Chondrocyte (in vitro differentiated cells): ENCODE measurements at regions not wholly inside any gene's neighbourhood (a gene's known extent, or its start where the extent isn't known, plus 50 kb on each side); places are given as distances from the start of the nearest gene placed in this dataset.

ENCODE experiments used
- DNase-seq: peaks from one replicate; pipeline ENCODE4 v3.0.0; 2021; ENCODE audit warnings: mixed read lengths, low spot score
- H3K27ac Mint-ChIP-seq: one replicate; pipeline ENCODE4 v1.8.0; 2021; ENCODE audit warnings: mild to moderate bottlenecking, moderate library complexity, mixed read lengths; ENCODE audit not compliant: unreplicated experiment
- H3K27me3 Mint-ChIP-seq: 2 replicates; pipeline ENCODE4 v1.8.0; 2021; ENCODE audit warnings: low read depth, mixed read lengths
- H3K36me3 Mint-ChIP-seq: 2 replicates; pipeline ENCODE4 v1.8.0; 2021; ENCODE audit warnings: low read depth, mixed read lengths
- H3K4me1 Mint-ChIP-seq: 2 replicates; pipeline ENCODE4 v1.8.0; 2021; ENCODE audit warnings: low read depth, mild to moderate bottlenecking, mixed read lengths
- H3K4me3 Mint-ChIP-seq: one replicate; pipeline ENCODE4 v1.8.0; 2021; ENCODE audit warnings: mild to moderate bottlenecking, moderate library complexity, mixed read lengths; ENCODE audit not compliant: unreplicated experiment
- H3K9me3 Mint-ChIP-seq: 2 replicates; pipeline ENCODE4 v1.8.0; 2021; ENCODE audit warnings: low read depth, mixed read lengths
- TF ChIP-seq, protein P1 (sequence below): fragments of 200-600 bp; sonication (generic); IDR thresholded peaks from 2 replicates; pipeline ENCODE4 v1.5.0; 2021; ENCODE audit warnings: antibody characterized with exemption, mild to moderate bottlenecking, moderate library complexity

DNA sequence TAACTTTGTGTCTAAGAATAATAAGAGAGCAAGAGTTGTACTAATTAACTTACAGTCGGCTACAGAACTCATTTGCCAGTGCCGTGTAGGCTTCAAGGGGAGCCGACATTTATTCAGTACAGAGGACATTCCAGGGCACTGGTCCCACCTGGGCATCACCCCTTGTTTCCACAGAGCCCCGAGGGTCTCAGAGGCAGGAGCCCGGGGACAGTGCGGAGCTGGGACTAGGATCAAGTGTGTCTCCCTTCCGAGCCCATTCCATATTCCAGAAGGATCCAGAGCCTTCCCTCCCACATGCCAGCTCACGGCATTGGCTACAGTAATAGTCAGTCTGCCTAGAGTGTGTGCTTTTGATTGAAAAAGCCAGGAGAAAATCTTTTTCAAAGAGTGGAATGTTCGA is 71.5 kb upstream of the CTDP1 start:
- Mint-ChIP-seq H3K36me3 (no peaks in the 10 kb centered on the region), H3K27ac (no peak overlapping the region), H3K27me3 (peaks cover 1% of the 10 kb centered on the region), H3K9me3 (no peaks in the 10 kb centered on the region), H3K4me3 (no peak overlapping the region), H3K4me1 (peaks cover 8% of the 10 kb centered on the region)
- no peak for DNase-seq
- TF ChIP-seq, protein P1, sequence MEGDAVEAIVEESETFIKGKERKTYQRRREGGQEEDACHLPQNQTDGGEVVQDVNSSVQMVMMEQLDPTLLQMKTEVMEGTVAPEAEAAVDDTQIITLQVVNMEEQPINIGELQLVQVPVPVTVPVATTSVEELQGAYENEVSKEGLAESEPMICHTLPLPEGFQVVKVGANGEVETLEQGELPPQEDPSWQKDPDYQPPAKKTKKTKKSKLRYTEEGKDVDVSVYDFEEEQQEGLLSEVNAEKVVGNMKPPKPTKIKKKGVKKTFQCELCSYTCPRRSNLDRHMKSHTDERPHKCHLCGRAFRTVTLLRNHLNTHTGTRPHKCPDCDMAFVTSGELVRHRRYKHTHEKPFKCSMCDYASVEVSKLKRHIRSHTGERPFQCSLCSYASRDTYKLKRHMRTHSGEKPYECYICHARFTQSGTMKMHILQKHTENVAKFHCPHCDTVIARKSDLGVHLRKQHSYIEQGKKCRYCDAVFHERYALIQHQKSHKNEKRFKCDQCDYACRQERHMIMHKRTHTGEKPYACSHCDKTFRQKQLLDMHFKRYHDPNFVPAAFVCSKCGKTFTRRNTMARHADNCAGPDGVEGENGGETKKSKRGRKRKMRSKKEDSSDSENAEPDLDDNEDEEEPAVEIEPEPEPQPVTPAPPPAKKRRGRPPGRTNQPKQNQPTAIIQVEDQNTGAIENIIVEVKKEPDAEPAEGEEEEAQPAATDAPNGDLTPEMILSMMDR, result no peak

DNA sequence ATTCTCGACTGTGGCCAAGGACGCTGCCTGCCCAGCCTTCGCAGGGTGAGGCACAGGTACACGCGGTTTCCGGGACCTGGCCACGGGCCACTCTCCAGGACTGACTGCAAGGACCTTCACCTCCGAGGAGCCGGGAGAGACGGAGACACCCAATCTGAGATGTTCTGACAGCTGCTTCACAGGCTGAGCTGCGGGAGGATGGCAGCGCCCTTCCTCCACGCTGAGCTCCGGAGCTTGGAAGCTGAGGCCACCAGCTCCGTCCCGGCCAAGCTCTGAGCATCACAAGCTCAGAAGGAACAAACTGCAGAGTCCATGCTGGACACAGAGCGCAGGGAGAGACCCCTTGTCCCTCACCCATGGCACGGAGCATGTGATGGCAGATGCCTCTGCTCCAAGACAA is 71.1 kb upstream of the CTDP1 start:
- TF ChIP-seq, protein P1, result no peak
- peaks cover 1% of the 10 kb centered on the region for H3K27me3 Mint-ChIP-seq
- H3K27ac Mint-ChIP-seq, result no peak overlapping the region
- no peak overlapping the region for H3K4me3 Mint-ChIP-seq
- peaks cover 8% of the 10 kb centered on the region for H3K4me1 Mint-ChIP-seq
- DNase-seq, result peak; percentile 76
- H3K36me3 Mint-ChIP-seq, result no peaks in the 10 kb centered on the region
- H3K9me3 Mint-ChIP-seq, result no peaks in the 10 kb centered on the region

DNA sequence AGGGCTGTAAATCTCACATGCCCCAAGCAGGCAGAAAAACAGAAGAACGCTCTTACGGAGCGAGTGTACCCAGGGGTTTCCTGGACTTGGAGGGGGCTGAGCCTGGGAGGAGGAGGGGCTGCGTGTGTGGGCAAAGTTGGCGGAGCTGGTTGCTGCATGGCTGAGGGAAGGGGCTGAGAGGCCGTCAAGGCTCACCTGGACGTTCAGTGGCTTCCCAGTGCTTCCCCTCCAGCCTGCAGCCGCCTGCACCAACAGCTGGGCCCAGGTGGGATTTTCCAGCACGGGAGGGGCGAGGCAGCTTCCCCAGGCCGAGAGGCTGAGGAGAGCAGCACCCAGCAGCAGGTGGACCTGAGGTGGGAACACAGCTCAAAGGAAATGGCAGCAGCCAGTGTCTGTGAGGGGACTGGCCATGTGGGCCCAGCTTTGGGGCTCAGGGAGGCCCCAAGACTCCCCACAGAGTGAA is 70.6 kb upstream of the CTDP1 start:
- no peak overlapping the region for H3K27ac Mint-ChIP-seq
- H3K27me3 Mint-ChIP-seq, result peaks cover 4% of the 10 kb centered on the region
- TF ChIP-seq, protein P1, result no peak
- H3K4me3 Mint-ChIP-seq, result no peak overlapping the region
- peaks cover 8% of the 10 kb centered on the region for H3K4me1 Mint-ChIP-seq
- no peaks in the 10 kb centered on the region for H3K9me3 Mint-ChIP-seq
- peak; percentile 62 for DNase-seq
- H3K36me3 Mint-ChIP-seq, result no peaks in the 10 kb centered on the region

DNA sequence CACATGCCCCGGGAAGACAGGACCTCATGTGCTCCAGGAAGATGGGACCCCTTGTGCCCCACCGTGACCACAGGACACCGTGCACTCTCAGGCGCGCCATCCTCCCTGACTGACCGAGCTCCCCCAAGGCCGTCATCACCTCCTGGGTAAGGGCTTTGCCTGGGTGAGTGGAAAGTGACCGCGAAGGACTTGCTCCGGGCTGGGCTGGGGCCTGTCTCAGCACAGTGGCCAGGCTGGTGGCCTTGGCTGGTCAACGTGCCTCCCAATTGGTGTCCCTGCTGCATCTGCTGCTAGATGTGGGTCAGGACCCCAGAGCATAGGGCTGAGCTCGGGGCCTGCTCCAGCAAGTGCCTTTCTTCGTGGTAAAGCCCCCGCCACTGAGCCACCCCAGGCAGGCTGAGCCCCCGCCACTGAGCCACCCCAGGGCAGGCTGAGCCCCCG is 69.7 kb upstream of the CTDP1 start:
- Mint-ChIP-seq H3K36me3 (no peaks in the 10 kb centered on the region), H3K27me3 (peaks cover 4% of the 10 kb centered on the region), H3K4me3 (no peak overlapping the region), H3K27ac (no peak overlapping the region), H3K9me3 (no peaks in the 10 kb centered on the region), H3K4me1 (peaks cover 8% of the 10 kb centered on the region)
- DNase-seq, result peak; percentile 79
- TF ChIP-seq, protein P1, result no peak

DNA sequence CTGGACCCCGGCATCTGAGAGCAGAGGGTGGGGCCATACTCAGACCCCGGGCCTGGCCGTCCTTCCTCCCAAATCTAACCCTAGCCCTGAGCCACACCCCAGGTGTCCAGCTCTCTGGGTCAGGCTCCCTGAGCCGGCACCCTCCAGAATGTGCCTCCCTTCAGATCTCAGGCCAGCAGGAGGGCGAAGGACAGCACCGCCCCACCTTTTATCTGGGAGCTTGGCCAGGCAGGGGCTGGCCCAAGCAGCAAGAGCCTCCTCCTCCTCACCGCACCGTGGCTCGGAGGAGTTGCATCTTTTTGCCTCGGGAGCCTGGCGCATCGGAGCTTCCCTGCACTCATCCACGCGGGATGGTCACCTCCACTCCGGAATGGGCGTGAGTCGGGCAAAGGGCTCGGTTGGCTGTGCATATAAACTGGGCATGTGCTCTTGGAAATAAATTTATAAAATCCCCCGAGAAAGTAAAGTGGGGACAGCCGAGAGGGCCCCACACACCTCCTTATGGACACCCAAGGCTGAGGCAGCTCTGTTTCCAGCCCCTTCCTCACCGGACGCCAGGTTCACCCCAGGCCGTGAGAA is 69.1 kb upstream of the CTDP1 start:
- H3K27me3 Mint-ChIP-seq, result peaks cover 4% of the 10 kb centered on the region
- peaks cover 8% of the 10 kb centered on the region for H3K4me1 Mint-ChIP-seq
- peak; percentile 78 for DNase-seq
- H3K36me3 Mint-ChIP-seq, result no peaks in the 10 kb centered on the region
- H3K9me3 Mint-ChIP-seq, result no peaks in the 10 kb centered on the region
- TF ChIP-seq, protein P1, result no peak
- no peak overlapping the region for H3K4me3 Mint-ChIP-seq
- peak overlapping the region; percentile 89 for H3K27ac Mint-ChIP-seq
